Activated CD4-positive, alpha-beta memory T cell treated with anti-CD3 and anti-CD28 coated beads for 36 hours (primary cell): ENCODE measurements at regions not wholly inside any gene's neighbourhood (a gene's known extent, or its start where the extent isn't known, plus 50 kb on each side); places are given as distances from the start of the nearest gene placed in this dataset.
A peak's percentile ranks its signal among the peaks of the same experiment; 100 is the strongest.

Experiments
- CTCF ChIA-PET: fragments of 350-600 bp; sonication (Branson Sonifier 250); formaldehyde crosslinking; loops from one replicate; lab custom pipeline; 2021; ENCODE audit warnings: antibody characterized with exemption, inconsistent platforms; lab: Charles Lee
- POLR2A ChIA-PET: fragments of 350-600 bp; sonication (Branson Sonifier 250); formaldehyde crosslinking; loops from one replicate; lab custom pipeline; 2021; ENCODE audit warnings: antibody characterized with exemption; lab: Charles Lee
- DNase-seq: peaks from one replicate; pipeline ENCODE4 v3.0.0-alpha.2; 2020
- H3K27ac Mint-ChIP-seq: one replicate; pipeline ENCODE4 v1.8.0; 2021; ENCODE audit warnings: mixed read lengths
- H3K27me3 Mint-ChIP-seq: one replicate; pipeline ENCODE4 v1.8.0; 2021; ENCODE audit warnings: mixed read lengths
- H3K36me3 Mint-ChIP-seq: one replicate; pipeline ENCODE4 v1.8.0; 2021; ENCODE audit warnings: mixed read lengths
- H3K4me1 Mint-ChIP-seq: one replicate; pipeline ENCODE4 v1.8.0; 2021; ENCODE audit warnings: low read depth, mixed read lengths
- H3K4me3 Mint-ChIP-seq: one replicate; pipeline ENCODE4 v1.8.0; 2021; ENCODE audit warnings: mild to moderate bottlenecking, mixed read lengths
- H3K9me3 Mint-ChIP-seq: one replicate; pipeline ENCODE4 v1.8.0; 2021; ENCODE audit warnings: mixed read lengths
- intact Hi-C: fragments of 100-400 bp; cut with micrococcal nuclease; formaldehyde crosslinking; loops from one replicate; pipeline ENCODE4 v1.15.1; 2023

- ChIA-PET CTCF (interaction anchor here (0.7 kb wide), 1 partner anchor 411 kb away, joined by 3 read pairs; no protein-coding TSS in a partner anchor), POLR2A (interaction anchor here (1.5 kb wide), 1 partner anchor 101 kb away, joined by 6 read pairs; the partner anchor contains the start of gene ID2)
- DNase-seq, result peak; percentile 39
- Mint-ChIP-seq H3K36me3 (no peaks in the 10 kb centered on the region), H3K27ac (no peak overlapping the region), H3K4me3 (no peak overlapping the region), H3K4me1 (peaks cover 27% of the 10 kb centered on the region), H3K9me3 (no peaks in the 10 kb centered on the region), H3K27me3 (peaks cover 7% of the 10 kb centered on the region)
- intact Hi-C loops, result no loop called here
Observed at GRCh38 chr2:8580316-8581233, 101.3 kb upstream of the ID2 start.

- DNase-seq, result no peak
- H3K27ac Mint-ChIP-seq, result no peak overlapping the region
- ChIA-PET POLR2A (no interaction called here), CTCF (no interaction called here)
- no peak overlapping the region for H3K4me3 Mint-ChIP-seq
- peaks cover 27% of the 10 kb centered on the region for H3K4me1 Mint-ChIP-seq
- intact Hi-C loops, result no loop called here
- H3K27me3 Mint-ChIP-seq, result peaks cover 5% of the 10 kb centered on the region
- no peaks in the 10 kb centered on the region for H3K36me3 Mint-ChIP-seq
- H3K9me3 Mint-ChIP-seq, result no peaks in the 10 kb centered on the region
Observed at GRCh38 chr2:8581234-8581561, 100.7 kb upstream of the ID2 start.

- Mint-ChIP-seq H3K4me3 (no peak overlapping the region), H3K27ac (no peak overlapping the region), H3K36me3 (no peaks in the 10 kb centered on the region), H3K4me1 (peaks cover 24% of the 10 kb centered on the region), H3K9me3 (no peaks in the 10 kb centered on the region), H3K27me3 (peaks cover 4% of the 10 kb centered on the region)
- CTCF ChIA-PET, result no interaction called here
- no peak for DNase-seq
- intact Hi-C loops, result no loop called here
- POLR2A ChIA-PET, result no interaction called here
Observed at GRCh38 chr2:8581601-8582041, 100.2 kb upstream of the ID2 start.

GRCh38 chr2:8582191-8582590 lies 99.7 kb upstream of the ID2 start:
- Mint-ChIP-seq H3K4me3 (no peak overlapping the region), H3K9me3 (no peaks in the 10 kb centered on the region), H3K4me1 (peaks cover 19% of the 10 kb centered on the region), H3K36me3 (no peaks in the 10 kb centered on the region), H3K27me3 (peaks cover 4% of the 10 kb centered on the region), H3K27ac (no peak overlapping the region)
- no peak for DNase-seq
- intact Hi-C loops, result no loop called here
- ChIA-PET CTCF (no interaction called here), POLR2A (no interaction called here)

- intact Hi-C loops, result no loop called here
- peaks cover 19% of the 10 kb centered on the region for H3K4me1 Mint-ChIP-seq
Observed at GRCh38 chr2:8582651-8583399, 99.0 kb upstream of the ID2 start.

GRCh38 chr2:8583400-8584173 lies 98.3 kb upstream of the ID2 start:
- Mint-ChIP-seq H3K4me1 (peaks cover 26% of the 10 kb centered on the region), H3K9me3 (no peaks in the 10 kb centered on the region), H3K4me3 (no peak overlapping the region), H3K27ac (no peak overlapping the region), H3K36me3 (no peaks in the 10 kb centered on the region), H3K27me3 (peaks cover 4% of the 10 kb centered on the region)
- CTCF ChIA-PET, result no interaction called here
- peak; percentile 71 for DNase-seq
- intact Hi-C loops, result no loop called here
- POLR2A ChIA-PET, result no interaction called here

More at GRCh38 chr2:8582651-8583399, 99.0 kb upstream of the ID2 start:
- H3K36me3 Mint-ChIP-seq, result no peaks in the 10 kb centered on the region
- H3K27me3 Mint-ChIP-seq, result peaks cover 4% of the 10 kb centered on the region
- POLR2A ChIA-PET, result no interaction called here
- H3K9me3 Mint-ChIP-seq, result no peaks in the 10 kb centered on the region
- DNase-seq, result no peak
- no peak overlapping the region for H3K4me3 Mint-ChIP-seq
- CTCF ChIA-PET, result no interaction called here
- no peak overlapping the region for H3K27ac Mint-ChIP-seq

- no peaks in the 10 kb centered on the region for H3K36me3 Mint-ChIP-seq
- POLR2A ChIA-PET, result no interaction called here
- intact Hi-C loops, result no loop called here
- peaks cover 30% of the 10 kb centered on the region for H3K4me1 Mint-ChIP-seq
- H3K4me3 Mint-ChIP-seq, result no peak overlapping the region
- H3K27ac Mint-ChIP-seq, result no peak overlapping the region
- no peaks in the 10 kb centered on the region for H3K9me3 Mint-ChIP-seq
- CTCF ChIA-PET, result interaction anchor here (0.7 to 1.4 kb wide), 2 partner anchors 40 to 90 kb away, joined by 3 to 4 read pairs; no protein-coding TSS in a partner anchor
- H3K27me3 Mint-ChIP-seq, result peaks cover 4% of the 10 kb centered on the region
- no peak for DNase-seq
Observed at GRCh38 chr2:8584174-8585066, 97.4 kb upstream of the ID2 start.

GRCh38 chr2:8586457-8587051 lies 95.3 kb upstream of the ID2 start:
- POLR2A ChIA-PET, result interaction anchor here (1.5 kb wide), 1 partner anchor 43 kb away, joined by 4 read pairs; no protein-coding TSS in a partner anchor
- Mint-ChIP-seq H3K9me3 (no peaks in the 10 kb centered on the region), H3K36me3 (no peaks in the 10 kb centered on the region), H3K4me3 (no peak overlapping the region), H3K27ac (no peak overlapping the region), H3K4me1 (peaks cover 23% of the 10 kb centered on the region), H3K27me3 (peaks cover 4% of the 10 kb centered on the region)
- intact Hi-C loops, result no loop called here
- CTCF ChIA-PET, result no interaction called here
- DNase-seq, result no peak

- H3K4me3 Mint-ChIP-seq, result no peak overlapping the region
- peaks cover 23% of the 10 kb centered on the region for H3K4me1 Mint-ChIP-seq
- no peak for DNase-seq
- H3K27me3 Mint-ChIP-seq, result peaks cover 4% of the 10 kb centered on the region
- POLR2A ChIA-PET, result interaction anchor here (1.5 to 1.7 kb wide), 2 partner anchors 44 to 95 kb away, joined by 4 to 6 read pairs; partner anchors contain the start of gene ID2
- H3K9me3 Mint-ChIP-seq, result no peaks in the 10 kb centered on the region
- H3K36me3 Mint-ChIP-seq, result no peaks in the 10 kb centered on the region
- CTCF ChIA-PET, result interaction anchor here (0.5 kb wide), 1 partner anchor 1163 kb away, joined by 3 read pairs; no protein-coding TSS in a partner anchor
- H3K27ac Mint-ChIP-seq, result peak overlapping the region; percentile 23
- intact Hi-C loops, result no loop called here
Observed at GRCh38 chr2:8587251-8587791, 94.5 kb upstream of the ID2 start.

GRCh38 chr2:8587920-8588830 lies 93.7 kb upstream of the ID2 start:
- no peaks in the 10 kb centered on the region for H3K36me3 Mint-ChIP-seq
- POLR2A ChIA-PET, result interaction anchor here (1.7 kb wide), 1 partner anchor 94 kb away, joined by 6 read pairs; the partner anchor contains the start of gene ID2
- intact Hi-C loops, result no loop called here
- H3K4me3 Mint-ChIP-seq, result no peak overlapping the region
- H3K4me1 Mint-ChIP-seq, result peaks cover 23% of the 10 kb centered on the region
- DNase-seq, result no peak
- H3K27ac Mint-ChIP-seq, result no peak overlapping the region
- CTCF ChIA-PET, result no interaction called here
- H3K9me3 Mint-ChIP-seq, result no peaks in the 10 kb centered on the region
- peaks cover 3% of the 10 kb centered on the region for H3K27me3 Mint-ChIP-seq
